ENCODE measurements at regions not wholly inside any gene's neighbourhood (a gene's known extent, or its start where the extent isn't known, plus 50 kb on each side); places are given as distances from the start of the nearest gene placed in this dataset.

DNA sequence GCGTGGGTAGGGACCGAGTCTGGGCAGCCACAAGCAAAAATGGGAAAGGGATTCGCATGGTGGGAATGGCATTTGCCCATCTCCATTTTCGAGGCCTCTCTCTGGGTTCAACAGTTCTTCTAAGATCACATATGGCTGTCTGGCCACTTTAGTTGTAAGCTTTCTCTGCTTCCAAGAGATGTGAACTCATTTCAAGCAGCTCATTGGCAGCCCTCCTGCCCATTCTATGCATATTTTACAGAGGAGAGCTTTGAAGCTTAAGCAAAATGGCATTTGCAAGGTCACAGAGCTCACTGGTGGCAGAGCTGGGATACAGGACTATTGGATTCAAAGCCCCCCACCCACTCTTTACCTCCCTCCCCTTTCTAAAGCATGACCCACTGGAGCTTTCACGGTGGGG is 93.7 kb downstream of the HHIPL2 start:
- H3K4me1 ChIP-seq (ENCODE audit: insufficient read depth, low read length): peaks cover 20% of the 10 kb centered on the region
- peak overlapping the region; percentile 76 for H2AFZ ChIP-seq (ENCODE audit: low read length)
- H3K4me3 ChIP-seq (ENCODE audit: insufficient read depth, low read length): no peak overlapping the region
- no peak overlapping the region for H3K4me2 ChIP-seq (ENCODE audit: insufficient read depth, low read length)
- no peaks in the 10 kb centered on the region for H4K20me1 ChIP-seq (ENCODE audit: insufficient read depth, low read length)
- no peaks in the 10 kb centered on the region for H3K79me2 ChIP-seq (ENCODE audit: insufficient read depth, low read length)
- peak overlapping the region; percentile 90 for H3K27ac ChIP-seq (ENCODE audit: low read depth, low read length)
- DNase-seq (ENCODE audit: insufficient read length, low spot score, missing footprints): no peak
- peaks cover 3% of the 10 kb centered on the region for H3K9me3 ChIP-seq (ENCODE audit: low read depth, low read length)
- H3K27me3 ChIP-seq (ENCODE audit: insufficient read depth, low read length): no peaks in the 10 kb centered on the region
- TF ChIP-seq, protein P1, sequence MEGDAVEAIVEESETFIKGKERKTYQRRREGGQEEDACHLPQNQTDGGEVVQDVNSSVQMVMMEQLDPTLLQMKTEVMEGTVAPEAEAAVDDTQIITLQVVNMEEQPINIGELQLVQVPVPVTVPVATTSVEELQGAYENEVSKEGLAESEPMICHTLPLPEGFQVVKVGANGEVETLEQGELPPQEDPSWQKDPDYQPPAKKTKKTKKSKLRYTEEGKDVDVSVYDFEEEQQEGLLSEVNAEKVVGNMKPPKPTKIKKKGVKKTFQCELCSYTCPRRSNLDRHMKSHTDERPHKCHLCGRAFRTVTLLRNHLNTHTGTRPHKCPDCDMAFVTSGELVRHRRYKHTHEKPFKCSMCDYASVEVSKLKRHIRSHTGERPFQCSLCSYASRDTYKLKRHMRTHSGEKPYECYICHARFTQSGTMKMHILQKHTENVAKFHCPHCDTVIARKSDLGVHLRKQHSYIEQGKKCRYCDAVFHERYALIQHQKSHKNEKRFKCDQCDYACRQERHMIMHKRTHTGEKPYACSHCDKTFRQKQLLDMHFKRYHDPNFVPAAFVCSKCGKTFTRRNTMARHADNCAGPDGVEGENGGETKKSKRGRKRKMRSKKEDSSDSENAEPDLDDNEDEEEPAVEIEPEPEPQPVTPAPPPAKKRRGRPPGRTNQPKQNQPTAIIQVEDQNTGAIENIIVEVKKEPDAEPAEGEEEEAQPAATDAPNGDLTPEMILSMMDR (IDR thresholded peaks at IDR 0.05; ENCODE audit: extremely low read depth, low read depth, low read length): no peak
- H3K36me3 ChIP-seq (ENCODE audit: insufficient read depth, low read length): no peaks in the 10 kb centered on the region

DNA sequence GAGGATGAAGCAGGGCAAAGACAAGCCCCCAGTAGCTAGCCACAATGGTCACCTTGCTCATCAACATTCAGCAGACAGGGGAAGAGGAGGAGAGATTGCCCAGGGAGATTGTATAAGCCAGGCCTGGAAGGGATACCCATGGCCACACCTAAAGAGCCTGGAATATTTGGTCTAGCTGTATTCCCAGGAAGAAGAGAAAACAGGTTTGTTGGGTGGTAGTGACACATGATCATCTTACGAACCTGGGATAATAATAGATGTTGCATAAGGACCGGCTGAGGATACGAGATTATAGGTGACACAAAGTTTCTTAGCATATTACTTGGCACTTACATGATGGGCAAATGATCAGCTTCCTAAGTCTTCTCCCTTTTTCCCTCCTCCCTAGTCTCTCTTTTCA is 95.9 kb downstream of the HHIPL2 start:
- H3K9me3 ChIP-seq (ENCODE audit: low read depth, low read length): no peaks in the 10 kb centered on the region
- H3K36me3 ChIP-seq (ENCODE audit: insufficient read depth, low read length): no peaks in the 10 kb centered on the region
- peaks cover 20% of the 10 kb centered on the region for H3K4me1 ChIP-seq (ENCODE audit: insufficient read depth, low read length)
- H3K4me2 ChIP-seq (ENCODE audit: insufficient read depth, low read length): no peak overlapping the region
- TF ChIP-seq, protein P1 (IDR thresholded peaks at IDR 0.05; ENCODE audit: extremely low read depth, low read depth, low read length): no peak
- no peaks in the 10 kb centered on the region for H3K27me3 ChIP-seq (ENCODE audit: insufficient read depth, low read length)
- H4K20me1 ChIP-seq (ENCODE audit: insufficient read depth, low read length): no peaks in the 10 kb centered on the region
- DNase-seq (ENCODE audit: insufficient read length, low spot score, missing footprints): no peak
- H2AFZ ChIP-seq (ENCODE audit: low read length): no peak overlapping the region
- no peak overlapping the region for H3K27ac ChIP-seq (ENCODE audit: low read depth, low read length)
- H3K79me2 ChIP-seq (ENCODE audit: insufficient read depth, low read length): no peaks in the 10 kb centered on the region
- no peak overlapping the region for H3K4me3 ChIP-seq (ENCODE audit: insufficient read depth, low read length)

DNA sequence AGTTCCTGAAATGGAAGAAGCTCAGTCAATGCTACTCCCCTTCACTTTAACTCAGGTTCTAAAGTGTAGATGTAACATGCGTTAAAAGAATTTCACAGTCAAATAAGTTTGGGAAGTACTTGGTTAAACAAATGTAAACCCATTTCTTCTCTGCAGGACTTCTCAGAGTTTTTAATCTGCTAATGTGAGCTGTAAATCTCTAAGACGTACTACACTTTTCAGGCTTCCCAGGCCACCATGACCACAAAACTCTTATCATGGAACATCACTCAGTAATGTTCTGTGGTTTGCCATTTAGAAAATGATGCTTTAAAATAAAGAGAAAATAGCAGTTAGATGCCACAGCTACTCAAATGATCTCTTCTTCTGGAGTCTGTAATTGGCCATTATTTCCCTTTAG is 104.3 kb downstream of the HHIPL2 start:
- no peak for DNase-seq (ENCODE audit: insufficient read length, low spot score, missing footprints)
- H3K9me3 ChIP-seq (ENCODE audit: low read depth, low read length): no peaks in the 10 kb centered on the region

DNA sequence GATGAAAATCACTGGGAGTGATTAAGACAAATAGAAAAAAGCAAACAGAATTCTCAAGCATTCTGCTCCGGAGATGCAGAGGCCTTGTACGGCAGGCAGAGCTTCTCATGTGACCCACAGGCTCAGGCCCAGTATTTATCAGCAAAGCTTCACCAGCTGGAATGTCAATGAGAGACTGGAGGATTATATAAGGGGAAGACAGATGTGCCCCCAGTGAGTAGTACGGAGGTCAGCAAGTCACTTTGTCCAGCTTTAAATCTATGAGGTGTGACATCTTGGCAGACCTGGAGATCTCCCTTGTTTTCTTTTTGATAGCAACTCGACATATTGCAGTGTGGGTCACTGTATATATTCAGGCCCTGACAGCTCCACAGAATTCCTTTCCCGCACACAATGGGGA is 106.8 kb downstream of the HHIPL2 start:
- H2AFZ ChIP-seq (ENCODE audit: low read length): no peak overlapping the region

More for the DNA sequence above, 104.3 kb downstream of the HHIPL2 start:
- H3K4me3 ChIP-seq (ENCODE audit: insufficient read depth, low read length): no peak overlapping the region
- H3K4me2 ChIP-seq (ENCODE audit: insufficient read depth, low read length): no peak overlapping the region
- H4K20me1 ChIP-seq (ENCODE audit: insufficient read depth, low read length): no peaks in the 10 kb centered on the region
- TF ChIP-seq, protein P1 (IDR thresholded peaks at IDR 0.05; ENCODE audit: extremely low read depth, low read depth, low read length): no peak
- H3K79me2 ChIP-seq (ENCODE audit: insufficient read depth, low read length): no peaks in the 10 kb centered on the region
- H3K36me3 ChIP-seq (ENCODE audit: insufficient read depth, low read length): no peaks in the 10 kb centered on the region
- no peak overlapping the region for H2AFZ ChIP-seq (ENCODE audit: low read length)
- H3K27ac ChIP-seq (ENCODE audit: low read depth, low read length): no peak overlapping the region
- H3K27me3 ChIP-seq (ENCODE audit: insufficient read depth, low read length): no peaks in the 10 kb centered on the region
- H3K4me1 ChIP-seq (ENCODE audit: insufficient read depth, low read length): no peaks in the 10 kb centered on the region

More for the DNA sequence above, 106.8 kb downstream of the HHIPL2 start:
- Histone ChIP-seq H4K20me1 (ENCODE audit: insufficient read depth, low read length) (no peaks in the 10 kb centered on the region), H3K79me2 (ENCODE audit: insufficient read depth, low read length) (no peaks in the 10 kb centered on the region), H3K4me3 (ENCODE audit: insufficient read depth, low read length) (no peak overlapping the region), H3K36me3 (ENCODE audit: insufficient read depth, low read length) (no peaks in the 10 kb centered on the region), H3K27me3 (ENCODE audit: insufficient read depth, low read length) (no peaks in the 10 kb centered on the region), H3K4me1 (ENCODE audit: insufficient read depth, low read length) (no peaks in the 10 kb centered on the region), H3K27ac (ENCODE audit: low read depth, low read length) (no peak overlapping the region), H3K9me3 (ENCODE audit: low read depth, low read length) (no peaks in the 10 kb centered on the region), H3K4me2 (ENCODE audit: insufficient read depth, low read length) (no peak overlapping the region)
- no peak for DNase-seq (ENCODE audit: insufficient read length, low spot score, missing footprints)
- TF ChIP-seq, protein P1 (IDR thresholded peaks at IDR 0.05; ENCODE audit: extremely low read depth, low read depth, low read length): no peak
